Muscle of leg (tissue), 3 donors: ENCODE measurements at regions not wholly inside any gene's neighbourhood (a gene's known extent, or its start where the extent isn't known, plus 50 kb on each side); places are given as distances from the start of the nearest gene placed in this dataset.

ENCODE experiments used
- DNase-seq: peaks from one replicate; pipeline ENCODE4 v3.0.0; 2013
- H3K27ac ChIP-seq: one replicate; pipeline ENCODE4 v1.5.1; 2013; ENCODE audit warnings: mild to moderate bottlenecking, low read length, control low read depth
- H3K27me3 ChIP-seq: one replicate; pipeline ENCODE4 v1.6.1; 2013; ENCODE audit warnings: low read length; ENCODE audit not compliant: control insufficient read depth, insufficient read depth
- H3K36me3 ChIP-seq: one replicate; pipeline ENCODE4 v1.6.1; 2013; ENCODE audit warnings: low read length; ENCODE audit not compliant: control insufficient read depth, insufficient read depth
- H3K4me1 ChIP-seq: one replicate; pipeline ENCODE4 v1.6.1; 2013; ENCODE audit warnings: low read length; ENCODE audit not compliant: control insufficient read depth, insufficient read depth
- H3K4me3 ChIP-seq: one replicate; pipeline ENCODE4 v1.5.1; 2013; ENCODE audit warnings: low read length, control low read depth
- H3K9me3 ChIP-seq: replicated peaks from 2 replicates; pipeline ENCODE4 v1.6.1; 2013; ENCODE audit warnings: low read depth, low read length; ENCODE audit not compliant: control insufficient read depth
- WGBS: methylation state at CpG from one replicate; pipeline ENCODE4 v1.1.5; 2013; ENCODE audit warnings: missing lambda C conversion rate; ENCODE audit not compliant: insufficient coverage; 5-methylcytosine and 5-hydroxymethylcytosine counted together

GRCh38 chr6:14818422-14818884 lies 427.4 kb upstream of the JARID2 start:
- H3K4me3 ChIP-seq, result no peak overlapping the region
- H3K27me3 ChIP-seq, result peaks cover 2% of the 10 kb centered on the region
- DNase-seq, result no peak
- WGBS, result 59% methylated on average over 5 of the region's 10 CpGs
- H3K36me3 ChIP-seq, result no peaks in the 10 kb centered on the region
- H3K4me1 ChIP-seq, result peaks cover under 1% of the 10 kb centered on the region
- no peak overlapping the region for H3K27ac ChIP-seq
- H3K9me3 ChIP-seq, result no peaks in the 10 kb centered on the region

DNA sequence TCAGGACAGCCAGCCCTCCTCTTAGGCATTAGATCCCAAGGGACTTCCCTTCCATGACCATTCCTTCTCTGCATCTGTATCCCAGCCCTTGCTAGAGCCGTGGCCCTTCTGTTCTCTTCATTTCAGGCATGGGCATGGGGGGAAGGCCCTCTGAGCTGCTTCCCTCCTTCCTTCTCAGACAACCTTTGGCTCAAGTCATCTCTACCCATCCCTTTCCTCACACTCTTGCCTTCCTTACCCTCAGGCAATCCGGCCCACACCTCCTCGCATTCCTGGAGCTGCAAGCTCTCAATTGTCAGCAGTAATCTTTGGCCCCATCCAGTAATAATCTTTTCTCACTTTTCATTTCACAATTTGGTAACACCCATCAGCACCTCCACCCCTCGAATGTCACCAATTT lies 426.9 kb upstream of the JARID2 start:
- peaks cover 6% of the 10 kb centered on the region for H3K4me1 ChIP-seq
- no peak for DNase-seq
- no peaks in the 10 kb centered on the region for H3K9me3 ChIP-seq
- WGBS, result 87% methylated on average over 4 of the region's 4 CpGs
- no peak overlapping the region for H3K4me3 ChIP-seq
- no peaks in the 10 kb centered on the region for H3K36me3 ChIP-seq
- peaks cover 2% of the 10 kb centered on the region for H3K27me3 ChIP-seq
- no peak overlapping the region for H3K27ac ChIP-seq

DNA sequence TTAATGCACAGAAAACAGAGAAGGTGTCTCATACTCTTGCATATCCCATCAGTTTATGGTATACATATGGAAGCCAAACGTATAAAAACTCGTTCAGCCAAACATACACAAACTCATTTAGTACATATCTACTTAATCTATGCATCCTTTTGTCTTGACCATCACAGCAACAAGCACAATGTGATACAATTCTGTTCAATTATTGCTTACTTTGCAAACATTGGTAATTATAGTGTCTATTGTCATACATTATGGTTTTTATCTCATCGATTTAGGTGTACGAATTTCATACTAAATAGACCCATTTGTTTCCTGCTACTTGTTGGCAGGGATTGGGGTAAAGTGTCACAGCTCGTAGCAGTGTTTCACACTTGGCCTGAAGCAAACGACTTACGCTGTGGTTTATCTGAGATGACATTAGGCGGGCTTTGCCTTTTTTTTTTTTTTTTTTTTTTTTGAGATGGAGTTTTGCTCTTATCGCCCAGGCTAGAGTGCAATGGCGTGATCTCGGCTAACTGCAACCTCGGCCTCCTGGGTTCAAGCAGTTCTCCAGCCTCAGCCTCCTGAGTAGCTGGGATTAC lies 425.9 kb upstream of the JARID2 start:
- no peak overlapping the region for H3K4me3 ChIP-seq
- no peaks in the 10 kb centered on the region for H3K9me3 ChIP-seq
- H3K27me3 ChIP-seq, result peaks cover 2% of the 10 kb centered on the region
- no peaks in the 10 kb centered on the region for H3K36me3 ChIP-seq
- 75% methylated on average over 2 of the region's 12 CpGs for WGBS
- peaks cover 13% of the 10 kb centered on the region for H3K4me1 ChIP-seq
- DNase-seq, result no peak
- H3K27ac ChIP-seq, result no peak overlapping the region

GRCh38 chr6:14822012-14822553 lies 423.8 kb upstream of the JARID2 start:
- H3K27me3 ChIP-seq, result no peaks in the 10 kb centered on the region
- 80% methylated on average over 2 of the region's 4 CpGs for WGBS
- no peak for DNase-seq
- H3K9me3 ChIP-seq, result no peaks in the 10 kb centered on the region
- H3K4me1 ChIP-seq, result peaks cover 21% of the 10 kb centered on the region
- no peak overlapping the region for H3K27ac ChIP-seq
- no peaks in the 10 kb centered on the region for H3K36me3 ChIP-seq
- H3K4me3 ChIP-seq, result no peak overlapping the region

DNA sequence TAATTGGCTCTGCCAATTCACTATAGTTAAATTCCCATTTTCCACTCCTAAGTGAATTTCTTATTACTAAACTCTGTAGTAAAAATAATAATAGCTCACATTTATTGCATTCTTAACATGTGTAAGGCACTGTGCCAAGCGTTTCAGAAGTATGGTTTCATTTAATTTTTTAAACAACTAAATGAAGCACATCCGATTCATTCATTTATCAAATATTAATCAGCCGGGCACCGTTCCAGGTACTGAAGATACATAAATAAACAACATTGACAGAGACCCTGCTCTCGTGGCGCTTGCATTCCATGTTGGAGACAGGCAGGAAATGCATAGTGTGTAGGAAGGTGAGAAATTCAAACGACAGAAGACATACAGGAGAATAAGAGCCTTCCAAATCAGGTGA lies 423.2 kb upstream of the JARID2 start:
- H3K9me3 ChIP-seq, result no peaks in the 10 kb centered on the region
- no peak overlapping the region for H3K4me3 ChIP-seq
- H3K4me1 ChIP-seq, result peaks cover 24% of the 10 kb centered on the region
- H3K27me3 ChIP-seq, result peaks cover 2% of the 10 kb centered on the region
- H3K27ac ChIP-seq, result no peak overlapping the region
- H3K36me3 ChIP-seq, result no peaks in the 10 kb centered on the region
- 42% methylated on average over 3 of the region's 7 CpGs for WGBS
- DNase-seq, result peak; percentile 37

GRCh38 chr6:14824060-14824459 lies 421.8 kb upstream of the JARID2 start:
- Histone ChIP-seq H3K9me3 (no peaks in the 10 kb centered on the region), H3K4me3 (no peak overlapping the region), H3K36me3 (no peaks in the 10 kb centered on the region), H3K4me1 (peaks cover 27% of the 10 kb centered on the region), H3K27ac (peak overlapping the region; percentile 25), H3K27me3 (peaks cover 3% of the 10 kb centered on the region)
- DNase-seq, result no peak
- WGBS, result 18% methylated on average over 2 of the region's 5 CpGs

GRCh38 chr6:14824484-14825275 lies 421.2 kb upstream of the JARID2 start:
- peak overlapping the region; percentile 25 for H3K27ac ChIP-seq
- H3K27me3 ChIP-seq, result peaks cover 3% of the 10 kb centered on the region
- DNase-seq, result peak; percentile 92
- H3K4me3 ChIP-seq, result no peak overlapping the region
- no peaks in the 10 kb centered on the region for H3K9me3 ChIP-seq
- H3K36me3 ChIP-seq, result no peaks in the 10 kb centered on the region
- no CpG with 5 or more reads among the region's 10 CpGs for WGBS
- peaks cover 27% of the 10 kb centered on the region for H3K4me1 ChIP-seq

GRCh38 chr6:14826456-14826855 lies 419.4 kb upstream of the JARID2 start:
- Histone ChIP-seq H3K36me3 (no peaks in the 10 kb centered on the region), H3K9me3 (no peaks in the 10 kb centered on the region), H3K27me3 (peaks cover 4% of the 10 kb centered on the region), H3K27ac (no peak overlapping the region), H3K4me1 (peaks cover 27% of the 10 kb centered on the region), H3K4me3 (no peak overlapping the region)
- no peak for DNase-seq
- WGBS, result no CpG with 5 or more reads among the region's 4 CpGs

DNA sequence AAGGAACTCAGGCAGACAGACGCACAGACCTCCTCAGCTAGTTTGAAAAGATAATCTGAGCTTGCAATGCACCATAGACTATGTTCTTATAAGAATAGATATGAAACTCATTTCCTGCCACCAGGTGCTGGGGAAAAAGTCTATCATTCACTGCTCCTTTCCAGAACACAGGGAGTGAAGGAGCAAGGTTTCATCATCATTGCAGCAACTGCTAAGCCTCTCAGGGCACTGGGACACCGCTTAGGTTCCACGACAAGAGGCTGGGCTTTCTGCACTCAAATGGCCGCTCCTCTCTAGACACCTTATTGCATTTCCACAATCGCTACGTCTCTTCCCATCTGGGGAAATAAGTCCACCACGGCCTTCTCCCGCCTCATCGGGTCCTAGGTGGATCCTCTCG lies 418.5 kb upstream of the JARID2 start:
- WGBS, result 72% methylated on average over 8 of the region's 10 CpGs

DNA sequence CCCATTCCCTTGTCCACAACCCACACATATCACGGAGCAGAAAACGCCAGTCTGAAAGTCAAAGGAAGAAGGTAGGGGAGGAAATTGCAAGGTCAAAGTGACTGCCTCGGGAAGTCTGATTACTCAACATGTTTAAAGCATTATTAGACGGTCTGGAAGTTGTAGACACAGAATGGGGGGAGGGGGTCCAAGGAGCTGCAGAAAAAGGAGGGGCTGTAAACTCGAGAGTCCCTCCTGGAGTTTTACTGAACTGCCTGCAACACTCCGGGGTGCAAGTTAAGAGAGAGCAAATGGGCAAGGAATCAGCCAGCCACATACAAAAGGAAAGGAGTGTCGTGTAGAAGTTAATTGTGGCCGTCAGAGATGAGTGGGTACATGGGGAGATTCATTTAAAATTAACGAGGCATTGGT lies 417.7 kb upstream of the JARID2 start:
- H3K27me3 ChIP-seq, result peaks cover 5% of the 10 kb centered on the region
- 35% methylated on average over 7 of the region's 9 CpGs for WGBS
- no peak for DNase-seq
- no peaks in the 10 kb centered on the region for H3K9me3 ChIP-seq
- no peak overlapping the region for H3K27ac ChIP-seq
- no peak overlapping the region for H3K4me3 ChIP-seq
- H3K36me3 ChIP-seq, result no peaks in the 10 kb centered on the region
- peaks cover 27% of the 10 kb centered on the region for H3K4me1 ChIP-seq

More for the DNA sequence above, 418.5 kb upstream of the JARID2 start:
- peaks cover 27% of the 10 kb centered on the region for H3K4me1 ChIP-seq
- peaks cover 5% of the 10 kb centered on the region for H3K27me3 ChIP-seq
- H3K4me3 ChIP-seq, result no peak overlapping the region
- no peaks in the 10 kb centered on the region for H3K9me3 ChIP-seq
- H3K27ac ChIP-seq, result no peak overlapping the region
- no peak for DNase-seq
- no peaks in the 10 kb centered on the region for H3K36me3 ChIP-seq
